ELF-1 (cell line): ENCODE measurements at regions not wholly inside any gene's neighbourhood (a gene's known extent, or its start where the extent isn't known, plus 50 kb on each side); places are given as distances from the start of the nearest gene placed in this dataset.

Source experiments
- DNase-seq: peaks from one replicate; pipeline ENCODE4 v3.0.0-alpha.2; 2016; ENCODE audit warnings: low read depth, low spot score

DNA sequence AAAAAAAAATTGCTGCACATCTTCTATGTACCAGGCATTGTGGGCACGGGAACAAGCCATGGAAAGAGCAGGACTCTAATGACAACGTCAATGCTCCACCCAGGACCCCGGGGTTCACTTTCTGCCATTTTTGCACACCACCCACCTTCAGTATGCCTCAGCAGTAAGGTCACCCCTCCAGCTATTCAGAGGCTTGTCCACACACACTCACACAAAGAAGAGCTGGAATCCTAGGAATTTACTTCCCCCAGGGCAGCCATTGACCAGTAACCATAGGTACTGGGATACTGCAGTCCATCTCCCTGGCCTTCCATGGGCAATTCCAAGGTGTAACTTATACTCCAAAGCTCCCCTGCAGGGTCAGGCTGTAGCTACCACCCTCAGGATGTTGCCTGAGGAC is 170.8 kb downstream of the SUCLG1 start:
- DNase-seq = peak; percentile 85

DNA sequence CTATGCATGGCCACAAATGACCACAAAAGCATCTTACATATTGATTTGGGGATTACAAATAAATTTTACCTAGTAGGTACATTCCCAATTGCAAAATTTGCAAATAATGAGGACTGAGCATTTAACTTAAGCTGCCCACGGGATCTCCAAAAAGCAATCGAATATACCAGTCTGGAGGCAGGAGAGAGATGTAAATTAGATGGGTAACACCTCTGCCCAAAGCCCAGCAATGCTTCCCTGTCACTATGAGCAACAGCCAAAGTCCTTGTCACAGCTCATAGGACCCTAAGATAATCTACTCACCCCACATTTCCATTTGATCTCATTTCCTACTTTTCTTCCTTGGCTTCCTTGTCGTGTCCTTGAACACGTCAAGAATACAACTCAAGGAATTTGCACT is 172.2 kb downstream of the SUCLG1 start:
- no peak for DNase-seq

DNA sequence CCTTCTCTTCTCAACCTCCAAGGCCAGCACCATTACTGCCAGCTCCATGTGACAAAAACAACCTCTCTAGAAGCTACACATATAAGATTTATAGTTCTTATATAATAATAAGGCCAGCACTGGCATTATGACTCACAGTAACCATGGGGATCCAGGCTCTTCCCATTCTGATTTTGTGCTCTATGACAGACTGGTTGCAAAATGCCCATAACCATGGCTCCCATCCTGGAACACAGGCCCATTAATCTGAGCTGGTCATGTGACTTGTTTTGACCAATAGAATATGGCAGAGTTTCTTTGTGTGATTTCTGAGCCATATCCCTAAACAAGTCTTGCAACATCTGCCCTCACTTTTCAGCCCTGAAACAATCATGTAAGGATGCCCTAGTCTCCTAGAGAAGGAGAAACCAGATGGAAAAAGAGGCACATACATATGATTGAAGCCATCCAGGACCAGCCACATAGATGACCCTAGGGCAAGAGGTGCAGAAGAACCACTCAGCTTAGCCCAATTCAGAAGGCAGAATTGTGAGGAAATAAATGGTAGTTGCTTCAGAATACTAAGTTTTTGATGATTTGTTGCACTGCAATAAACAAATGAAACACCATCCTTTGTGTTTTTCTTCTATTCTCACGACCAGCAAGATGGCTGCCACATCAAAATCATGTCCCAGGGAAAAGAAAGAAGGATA is 173.9 kb downstream of the SUCLG1 start:
- DNase-seq = no peak

DNA sequence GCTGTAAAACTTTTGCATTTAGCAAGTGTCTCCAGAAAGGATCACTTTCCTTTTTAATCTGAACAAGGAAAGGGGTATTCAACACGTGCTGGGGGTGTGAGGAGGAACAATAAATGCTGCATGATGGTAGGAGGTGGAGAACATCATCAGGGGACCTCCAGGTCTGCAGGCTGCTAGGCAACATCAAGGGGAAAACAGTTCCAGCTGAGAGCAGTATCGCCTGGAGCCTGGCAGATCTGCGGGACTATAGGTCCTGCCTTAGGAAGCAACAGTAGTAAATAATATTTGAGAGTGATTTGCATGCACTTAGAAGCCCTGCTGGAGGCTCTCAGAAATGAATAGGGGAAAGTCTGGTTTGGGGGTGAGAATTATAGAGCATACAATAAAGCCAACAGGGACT is 175.6 kb downstream of the SUCLG1 start:
- peak; percentile 49 for DNase-seq

DNA sequence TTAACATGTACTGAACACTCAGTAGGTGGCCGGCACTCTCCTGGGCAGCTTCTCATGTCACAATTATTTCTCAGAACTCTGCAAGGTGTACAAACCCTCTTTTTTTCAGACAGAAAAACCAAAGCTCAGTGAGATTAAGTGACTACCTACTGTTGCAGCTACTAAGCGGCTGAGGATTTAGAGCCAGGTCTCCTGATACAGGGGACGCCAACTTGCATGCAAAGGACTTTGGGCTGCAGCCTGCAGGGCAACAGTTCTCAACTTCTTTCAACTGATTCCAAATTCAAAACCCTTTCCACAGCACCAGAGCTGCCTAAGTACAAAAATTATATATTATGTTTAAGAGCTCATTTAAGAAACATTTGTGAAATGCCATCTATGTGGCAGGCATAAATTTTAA is 177.6 kb downstream of the SUCLG1 start:
- no peak for DNase-seq

DNA sequence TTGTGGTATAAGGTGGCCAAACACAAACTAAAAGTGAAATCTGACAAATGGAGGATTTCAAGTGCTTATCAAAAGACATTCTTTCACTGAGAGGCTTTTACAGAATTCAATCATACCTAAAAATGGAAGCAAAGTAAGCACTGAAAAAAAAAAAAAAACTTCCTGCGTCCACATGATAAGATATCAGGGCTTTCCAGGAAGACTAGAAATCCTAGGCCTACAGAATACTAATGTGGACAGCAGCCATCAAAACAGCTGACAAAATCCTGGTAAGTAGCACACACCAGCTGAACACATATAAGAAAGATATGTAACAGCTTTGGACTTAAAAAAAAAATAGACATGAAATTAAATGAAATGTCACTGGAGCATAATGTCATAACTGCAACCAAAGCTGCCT is 178.2 kb downstream of the SUCLG1 start:
- DNase-seq = no peak

DNA sequence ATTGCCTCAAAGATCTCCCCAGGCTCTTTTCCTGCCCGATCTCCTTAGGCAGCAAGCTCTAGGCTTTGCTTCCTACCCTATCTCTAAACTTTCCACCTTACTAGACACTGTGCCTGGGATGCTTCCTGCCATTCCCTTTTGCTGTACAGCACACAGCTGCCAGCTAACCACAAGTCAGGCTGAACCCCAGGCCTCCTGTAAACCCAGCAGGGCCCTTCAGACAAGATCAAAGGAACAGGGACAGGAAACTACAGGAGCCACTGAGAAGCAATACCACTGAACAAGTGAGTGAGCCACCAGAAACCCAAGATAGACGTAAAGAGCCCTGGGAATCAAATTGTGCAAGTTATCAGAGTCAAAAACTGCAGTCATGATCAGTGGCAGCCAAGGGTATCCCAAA is 180.7 kb downstream of the SUCLG1 start:
- no peak for DNase-seq

DNA sequence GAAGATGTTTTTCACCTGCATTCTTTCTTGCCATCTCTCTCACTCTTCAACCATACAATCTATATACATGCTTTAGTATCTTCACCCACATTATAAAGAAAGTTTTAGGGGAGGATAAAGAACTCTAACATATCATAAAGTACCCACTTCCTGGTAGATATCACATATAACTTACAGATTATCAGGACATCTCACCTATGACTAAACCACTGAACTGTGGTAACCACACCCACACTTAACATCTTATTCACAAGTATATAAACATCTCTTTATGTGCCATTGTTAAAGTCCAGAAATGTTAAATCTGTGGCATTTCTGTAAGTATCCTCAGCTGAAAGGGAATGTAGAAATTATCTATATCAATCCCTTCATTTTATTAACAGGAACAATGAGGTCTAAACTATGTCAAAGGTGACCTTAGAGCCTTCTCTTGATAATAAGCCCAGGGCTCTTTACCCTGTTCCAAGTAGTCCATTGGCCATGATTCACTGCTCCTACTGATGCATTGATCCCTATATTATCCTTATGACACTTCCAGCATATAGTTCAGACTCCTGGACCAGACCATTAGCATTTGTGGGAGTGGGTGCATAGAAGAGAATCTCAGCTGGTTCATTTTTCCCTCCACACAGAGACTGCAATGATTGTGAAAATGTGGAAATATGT is 182.4 kb downstream of the SUCLG1 start:
- DNase-seq = no peak

DNA sequence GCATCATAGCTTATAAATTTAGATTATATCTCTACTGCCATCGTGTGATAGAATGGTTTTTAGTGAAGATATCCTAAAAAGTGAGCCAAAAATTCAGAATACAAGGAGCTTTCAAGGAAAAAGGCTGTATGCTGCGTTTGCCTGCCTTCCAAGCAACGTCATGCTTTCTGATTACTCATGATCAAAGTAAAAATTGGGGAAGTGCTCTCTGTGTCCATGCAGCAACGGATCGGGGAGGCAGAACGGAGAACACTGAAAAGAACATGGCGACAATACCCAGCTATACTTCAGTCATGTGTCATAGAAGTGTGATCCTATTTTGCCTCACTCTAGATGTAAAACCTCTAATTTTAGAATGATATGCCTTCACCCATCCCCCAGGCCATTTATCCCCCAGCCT is 185.7 kb downstream of the SUCLG1 start:
- DNase-seq = no peak

DNA sequence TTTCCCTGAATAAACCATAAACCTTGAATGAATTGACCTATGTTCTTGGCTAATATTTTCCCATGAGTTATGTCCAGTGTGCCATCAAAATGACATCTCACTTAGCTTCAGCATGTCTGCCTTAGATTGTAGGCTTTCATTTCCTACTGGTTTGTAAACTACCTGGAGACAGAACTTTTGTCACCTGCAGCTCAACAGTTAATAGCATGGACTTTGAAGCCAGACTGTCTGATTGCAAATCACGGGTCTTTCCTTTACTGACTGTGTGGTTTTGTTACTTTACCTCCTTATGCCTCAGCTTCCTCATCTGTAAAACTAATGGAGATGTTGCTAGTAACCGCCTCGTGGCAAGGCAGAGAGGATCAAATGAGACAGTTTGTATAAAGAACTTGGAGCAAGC is 187.1 kb downstream of the SUCLG1 start:
- no peak for DNase-seq

DNA sequence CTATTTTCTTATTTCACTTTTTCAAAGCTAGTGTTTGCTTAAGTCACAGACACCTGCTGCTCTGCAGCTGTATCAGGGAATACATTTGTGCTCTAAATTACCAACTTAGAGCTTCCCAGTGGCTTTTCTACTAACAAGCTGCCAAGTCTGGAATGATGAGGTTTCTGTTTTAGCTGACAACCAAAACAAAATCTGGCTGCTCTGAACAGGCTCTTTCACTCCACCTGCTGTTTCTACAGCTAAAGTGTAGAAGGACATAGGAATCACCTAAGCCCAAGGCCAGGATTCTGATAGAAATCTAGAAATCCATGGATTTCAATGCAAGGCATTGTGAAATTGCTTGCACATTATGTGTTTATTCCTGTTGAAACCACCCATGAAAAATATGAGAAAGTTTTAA is 201.2 kb downstream of the SUCLG1 start:
- DNase-seq = peak; percentile 24

DNA sequence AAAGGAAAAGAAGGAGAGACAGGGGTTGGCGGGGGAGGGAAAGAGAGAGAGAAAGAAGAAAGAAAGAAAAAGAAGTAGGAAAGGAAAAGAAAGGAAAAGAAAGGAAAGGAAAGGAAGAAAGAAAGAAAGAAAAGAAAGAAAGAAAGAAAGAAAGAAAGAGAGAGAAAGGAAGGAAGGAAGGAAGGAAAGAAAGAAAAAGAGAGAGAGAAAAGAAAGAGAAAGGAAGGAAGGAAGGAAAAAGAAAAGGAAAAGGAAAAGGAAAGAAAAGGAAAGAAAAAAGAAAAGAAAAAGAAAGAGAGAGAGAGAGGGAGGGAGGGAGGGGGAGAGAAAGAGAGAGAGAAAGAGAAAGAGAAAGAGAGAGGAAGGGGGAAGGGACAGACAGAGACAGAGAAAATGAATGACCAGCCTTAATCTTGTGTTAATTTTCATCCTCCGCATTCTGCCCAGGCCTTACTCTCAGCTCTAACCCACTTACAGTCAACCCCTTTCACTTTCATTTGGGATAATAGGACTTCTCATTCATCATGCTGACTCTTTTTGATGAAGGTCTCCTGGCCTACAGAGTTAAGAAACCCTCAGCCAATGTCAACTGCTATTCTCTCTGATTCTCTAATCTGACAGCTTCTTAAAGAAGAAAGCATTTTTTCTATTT is 207.3 kb downstream of the SUCLG1 start:
- no peak for DNase-seq

DNA sequence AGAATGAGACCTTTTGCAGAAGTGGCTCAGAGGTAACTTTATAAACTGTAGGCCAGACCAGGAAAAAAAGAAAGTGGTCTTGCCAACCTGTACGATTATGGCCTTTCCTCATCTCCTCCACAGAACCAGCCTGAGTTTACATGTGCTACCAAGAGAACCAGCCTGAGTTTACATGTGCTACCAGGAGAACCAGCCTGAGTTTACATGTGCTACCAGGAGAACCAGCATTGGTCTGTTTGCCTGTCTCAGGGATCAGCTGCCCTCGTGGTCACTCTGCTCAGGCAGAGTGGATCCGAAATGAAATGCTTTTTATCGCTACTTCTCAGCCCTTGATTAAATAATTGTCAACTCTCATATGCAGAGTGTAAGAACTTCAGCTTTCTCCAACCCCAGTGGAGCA is 209.9 kb downstream of the SUCLG1 start:
- DNase-seq = no peak

DNA sequence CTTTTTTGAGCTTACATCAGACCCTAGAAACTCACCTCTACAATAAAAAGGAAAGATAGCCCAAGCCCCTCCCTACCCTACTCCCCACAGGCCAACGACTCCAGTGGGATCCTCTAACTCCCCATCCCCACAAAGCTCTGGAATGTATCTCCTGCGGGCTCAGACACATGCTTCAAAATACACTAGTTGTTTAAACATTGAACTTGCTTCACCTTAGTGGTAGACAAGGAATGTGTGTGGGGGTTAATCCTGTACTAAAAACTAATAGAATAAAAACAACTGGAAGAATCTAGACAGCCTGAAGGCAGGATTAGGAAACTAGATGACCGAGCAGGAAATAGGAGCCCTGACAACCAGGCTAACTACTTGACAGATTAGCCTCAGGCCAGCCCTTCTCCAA is 211.5 kb downstream of the SUCLG1 start:
- peak; percentile 48 for DNase-seq

DNA sequence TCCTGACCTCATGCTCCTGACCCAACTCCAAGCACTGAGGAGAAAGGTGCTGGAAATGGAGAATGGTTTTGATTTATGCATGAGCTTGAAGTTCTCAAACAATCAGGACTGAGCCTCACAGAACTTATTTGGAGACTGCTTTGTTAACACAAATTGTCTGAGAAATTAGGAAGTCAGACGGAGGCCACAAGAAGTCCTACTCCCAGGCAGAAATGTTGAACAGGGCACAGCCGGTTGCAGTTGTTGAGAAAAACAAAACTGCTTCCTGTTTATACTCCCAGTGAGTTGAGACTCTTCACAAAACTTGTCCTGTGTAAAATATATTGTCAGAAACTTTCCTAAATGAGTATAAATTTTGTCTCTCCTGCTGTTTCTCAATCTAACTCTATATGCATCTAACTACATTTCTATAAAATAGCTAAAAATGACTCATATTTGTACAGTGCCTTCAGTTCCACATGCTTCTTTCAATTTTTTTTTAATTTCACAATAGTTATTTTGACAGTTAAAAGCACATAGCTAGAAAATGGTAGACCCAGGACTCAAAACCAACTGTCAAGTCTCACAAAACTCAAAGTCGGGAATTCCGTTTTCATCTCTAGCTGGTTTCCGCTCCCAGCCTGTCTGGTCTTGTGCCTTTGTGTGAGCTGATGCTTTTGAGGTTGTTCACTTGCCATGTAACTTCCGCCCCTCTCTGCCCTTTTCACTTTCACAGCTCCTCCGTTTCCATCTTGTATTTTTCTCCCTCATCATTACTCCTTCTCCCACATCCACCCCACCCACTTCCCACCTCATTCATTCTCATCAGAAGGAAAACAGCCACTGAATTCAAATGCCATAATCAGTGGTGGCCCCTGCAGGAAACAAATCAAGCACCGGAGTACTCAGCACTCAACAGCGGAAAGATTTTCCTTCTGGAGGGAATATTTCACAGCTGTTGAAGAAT is 215.0 kb downstream of the SUCLG1 start:
- DNase-seq = no peak

DNA sequence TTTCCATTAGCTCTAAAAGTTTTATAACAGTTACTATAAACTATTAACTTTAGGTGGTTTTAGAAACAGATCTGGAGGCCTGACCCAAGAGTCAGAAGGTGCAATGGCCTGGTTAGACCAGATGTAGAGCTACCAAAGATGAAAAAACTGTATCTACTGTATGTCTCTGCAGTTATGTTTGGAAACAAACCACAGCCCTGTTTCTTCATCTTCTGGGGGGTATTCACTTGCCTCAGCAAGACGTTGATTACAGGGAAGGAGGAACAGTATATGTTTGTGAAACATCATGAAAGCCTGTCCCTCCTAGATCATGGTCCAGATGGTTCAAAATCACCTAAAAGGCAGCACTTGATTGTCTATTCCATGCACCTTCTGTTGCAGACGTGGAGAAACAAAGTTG is 220.2 kb downstream of the SUCLG1 start:
- DNase-seq = no peak

DNA sequence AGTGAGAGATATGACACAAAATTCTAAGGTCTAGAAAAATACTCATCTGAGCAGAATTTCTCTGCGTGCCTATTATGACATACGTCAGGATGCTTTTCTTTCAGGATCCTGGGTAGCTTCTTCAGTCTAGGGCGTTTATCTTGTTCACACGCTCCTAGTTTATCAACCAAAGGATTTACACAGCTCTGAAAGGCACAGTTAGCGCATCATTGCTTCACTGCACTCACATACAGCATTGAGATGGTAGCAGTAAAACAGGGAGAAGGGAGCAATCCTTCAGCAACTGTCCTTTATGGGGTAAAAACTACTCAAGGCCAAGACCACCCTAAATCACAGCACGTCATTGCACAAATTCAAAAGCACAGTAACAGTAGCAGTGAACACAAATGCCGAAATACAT is 222.8 kb downstream of the SUCLG1 start:
- no peak for DNase-seq

DNA sequence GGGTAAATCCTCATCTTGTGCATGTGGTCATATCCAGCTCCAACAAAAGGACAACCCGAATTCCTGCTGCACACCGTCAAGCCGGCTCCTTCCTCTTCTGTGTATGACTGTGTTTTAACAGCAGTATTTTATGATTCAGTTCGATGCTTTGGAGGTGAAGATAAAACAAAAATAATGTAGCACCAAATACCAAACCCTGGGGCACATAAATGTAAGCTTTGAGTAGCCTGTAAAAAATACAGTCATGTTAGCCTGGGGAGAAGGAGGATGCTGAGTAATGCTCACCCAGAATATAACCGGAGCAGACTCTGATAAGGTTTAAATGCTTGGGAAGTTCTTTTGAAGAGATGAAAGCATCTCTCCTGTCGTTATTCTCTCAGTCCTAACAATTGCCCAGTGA is 225.0 kb downstream of the SUCLG1 start:
- no peak for DNase-seq

DNA sequence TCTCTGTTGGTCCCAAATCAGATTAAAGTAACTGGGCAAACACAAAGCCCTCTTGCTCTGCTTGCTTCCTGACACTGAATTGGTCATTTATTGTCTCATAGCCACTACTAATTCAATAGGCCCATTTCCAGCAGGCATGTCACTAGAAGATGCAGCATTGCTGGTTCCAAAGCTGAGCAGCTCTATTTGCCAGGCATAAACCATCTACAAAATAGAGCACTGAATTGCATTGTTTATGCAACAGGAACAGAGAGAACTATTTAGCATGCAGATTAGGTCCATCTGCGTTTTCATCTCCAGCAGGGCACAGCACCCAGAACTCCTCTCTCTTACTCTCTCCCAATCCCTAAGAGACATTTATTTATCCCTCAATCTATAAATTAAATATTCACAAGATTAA is 227.6 kb downstream of the SUCLG1 start:
- DNase-seq = no peak

DNA sequence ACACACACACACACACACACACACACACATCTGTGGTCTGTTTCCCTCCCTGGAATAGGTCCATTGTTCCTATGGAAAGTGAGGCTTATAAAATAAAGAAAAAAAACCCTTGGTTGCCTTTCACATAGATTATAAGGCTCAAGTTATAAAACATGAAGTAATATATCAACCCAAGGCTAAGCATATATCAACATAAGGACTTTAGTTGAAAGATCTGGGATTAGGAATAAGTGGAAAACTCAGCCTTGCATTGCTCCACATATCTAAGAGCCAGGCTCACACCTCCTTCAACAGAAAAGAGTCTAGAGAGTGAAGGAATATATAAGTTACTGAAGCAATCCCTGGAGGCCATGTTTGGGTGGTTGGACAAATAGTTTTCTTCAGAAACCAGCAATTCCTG is 235.0 kb downstream of the SUCLG1 start:
- DNase-seq = no peak

DNA sequence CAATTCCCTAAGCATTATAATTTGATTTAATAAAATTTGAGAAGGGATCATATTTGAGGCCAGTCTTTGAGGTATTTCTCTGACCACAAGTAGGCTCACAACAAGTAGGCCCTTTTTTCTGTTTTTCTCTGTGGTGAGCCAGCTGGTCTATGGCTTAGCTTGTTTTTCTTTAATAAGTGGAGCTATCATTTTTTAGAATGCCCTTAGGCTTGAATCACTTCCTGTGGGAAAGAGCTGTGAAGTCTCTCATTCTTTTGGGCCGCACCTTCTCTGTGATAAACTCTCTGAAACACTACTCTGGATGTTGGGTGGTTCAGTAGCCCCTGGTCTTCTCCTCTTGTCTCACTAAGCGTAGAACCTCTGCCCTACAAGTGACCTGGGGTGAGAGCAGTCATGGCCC is 235.9 kb downstream of the SUCLG1 start:
- DNase-seq = no peak

DNA sequence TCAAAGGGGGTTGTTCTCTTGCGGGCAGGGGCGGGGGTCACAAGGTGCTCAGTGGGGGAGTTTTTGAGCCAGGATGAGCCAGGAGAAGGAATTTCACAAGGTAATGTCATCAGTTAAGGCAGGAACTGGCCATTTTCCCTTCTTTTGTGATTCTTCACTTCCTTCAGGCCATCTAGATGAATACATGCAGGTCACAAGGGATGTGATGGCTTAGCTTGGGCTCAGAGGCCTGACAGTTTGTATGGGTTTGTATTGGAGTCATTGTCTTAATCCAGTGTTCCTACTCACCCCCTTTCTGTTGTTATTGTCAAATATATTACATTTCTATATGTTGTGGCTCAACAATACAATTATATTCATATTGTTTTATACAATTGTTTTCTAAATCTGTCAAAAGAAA is 238.0 kb downstream of the SUCLG1 start:
- peak; percentile 31 for DNase-seq
